Keratinocyte (primary cell): ENCODE measurements at regions not wholly inside any gene's neighbourhood (a gene's known extent, or its start where the extent isn't known, plus 50 kb on each side); places are given as distances from the start of the nearest gene placed in this dataset.

Source experiments
- DNase-seq: peaks from one replicate; pipeline ENCODE4 v3.0.0-alpha.2; 2011; ENCODE audit warnings: low read depth, missing footprints, low spot score
- FAIRE-seq: peaks from 2 replicates; lab custom pipeline; 2011; peaks lifted over from hg19 to GRCh38; lab: Jason Lieb, UNC
- H2AFZ ChIP-seq: 2 replicates; pipeline ENCODE4 v1.6.0; 2012; ENCODE audit warnings: low read length, control low read depth, inconsistent platforms; ENCODE audit not compliant: control insufficient read depth
- H3K27ac ChIP-seq: 2 replicates; pipeline ENCODE4 v1.5.1; 2011; ENCODE audit warnings: low read length; ENCODE audit not compliant: control insufficient read depth, insufficient read depth
- H3K27me3 ChIP-seq: 3 replicates; pipeline ENCODE4 v1.6.0; 2011; ENCODE audit warnings: low read length; ENCODE audit not compliant: control insufficient read depth, insufficient read depth; ENCODE audit errors: extremely low read depth
- H3K36me3 ChIP-seq, 2 experiments: 2 replicates in 1 of 2; 3 replicates in 1 of 2; pipeline ENCODE4 v1.5.1; 2011; ENCODE audit warnings: low read length in 2 of 2, mild to moderate bottlenecking in 1 of 2; ENCODE audit not compliant: control insufficient read depth in 2 of 2, insufficient read depth in 2 of 2; ENCODE audit errors: extremely low read depth in 1 of 2
- H3K4me1 ChIP-seq: 3 replicates; pipeline ENCODE4 v1.5.1; 2011; ENCODE audit warnings: low read length; ENCODE audit not compliant: control insufficient read depth, insufficient read depth; ENCODE audit errors: extremely low read depth
- H3K4me2 ChIP-seq: 3 replicates; pipeline ENCODE4 v1.6.0; 2011; ENCODE audit warnings: low read depth, low read length; ENCODE audit not compliant: control insufficient read depth, insufficient read depth; ENCODE audit errors: extremely low read depth
- H3K4me3 ChIP-seq, 3 experiments: fragments of 200-600 bp in 1 of 3; sonication (generic) in 1 of 3; 2 replicates in 2 of 3; 3 replicates in 1 of 3; pipeline ENCODE4 v1.5.1; 2011 to 2016; ENCODE audit warnings: low read length in 3 of 3, mild to moderate bottlenecking in 3 of 3, control low read depth in 2 of 3, inconsistent platforms in 1 of 3, low read depth in 1 of 3, mixed read lengths in 1 of 3, mixed run types in 1 of 3, moderate library complexity in 1 of 3; ENCODE audit not compliant: control insufficient read depth in 2 of 3, insufficient read depth in 2 of 3; ENCODE audit errors: extremely low read depth in 1 of 3
- H3K79me2 ChIP-seq: 2 replicates; pipeline ENCODE4 v1.6.0; 2012; ENCODE audit warnings: low read length; ENCODE audit not compliant: control insufficient read depth, insufficient read depth
- H3K9ac ChIP-seq: 3 replicates; pipeline ENCODE4 v1.6.0; 2011; ENCODE audit warnings: low read length; ENCODE audit not compliant: control insufficient read depth, insufficient read depth; ENCODE audit errors: extremely low read depth
- H3K9me1 ChIP-seq: 3 replicates; pipeline ENCODE4 v1.6.0; 2011; ENCODE audit warnings: low read length; ENCODE audit not compliant: control insufficient read depth, insufficient read depth; ENCODE audit errors: extremely low read depth
- H3K9me3 ChIP-seq: 2 replicates; pipeline ENCODE4 v1.5.1; 2012; ENCODE audit warnings: low read depth, low read length; ENCODE audit not compliant: control insufficient read depth
- H4K20me1 ChIP-seq: 3 replicates; pipeline ENCODE4 v1.6.0; 2011; ENCODE audit warnings: low read length; ENCODE audit not compliant: control insufficient read depth, insufficient read depth; ENCODE audit errors: extremely low read depth
- CTCF ChIP-seq, 3 experiments: IDR thresholded peaks in 1 of 3; conservative IDR thresholded peaks in 1 of 3; optimal IDR thresholded peaks in 1 of 3; 2 replicates in 2 of 3; 3 replicates in 1 of 3; pipeline versions ENCODE3 to v1.5.1; 2011; ENCODE audit warnings: low read length in 3 of 3, mild to moderate bottlenecking in 3 of 3, moderate library complexity in 2 of 3, control low read depth in 1 of 3, inconsistent platforms in 1 of 3; ENCODE audit not compliant: insufficient read depth in 2 of 3; ENCODE audit errors: extremely low read depth in 1 of 3
- EZH2 ChIP-seq: IDR thresholded peaks from one replicate; pipeline ENCODE4 v1.6.1; 2012; ENCODE audit warnings: inconsistent platforms, mild to moderate bottlenecking, low read length, moderate library complexity
- dilution Hi-C: fragments of 300-500 bp; cut with MboI; formaldehyde crosslinking; loops from one replicate; pipeline ENCODE4 v1.7.0; 2020; ENCODE audit warnings: low sequenced_read_pairs; ENCODE audit not compliant: extremely low pct_ligation_motif_present

- Histone ChIP-seq H3K4me1 (peaks cover 26% of the 10 kb centered on the region), H3K9me1 (no peaks in the 10 kb centered on the region), H3K27me3 (no peaks in the 10 kb centered on the region), H4K20me1 (no peaks in the 10 kb centered on the region), H3K36me3 (no peaks in the 10 kb centered on the region), H3K9me3 (no peaks in the 10 kb centered on the region), H3K27ac (no peak overlapping the region), H3K4me3 (no peak overlapping the region), H3K79me2 (no peaks in the 10 kb centered on the region), H3K9ac (no peak overlapping the region), H2AFZ (no peak overlapping the region), H3K4me2 (no peak overlapping the region)
- TF ChIP-seq EZH2 = no peak
- TF ChIP-seq CTCF (optimal IDR thresholded peaks at IDR 0.05 in 1 of 3, IDR thresholded peaks at IDR 0.05 in 1 of 3, conservative IDR thresholded peaks at IDR 0.05 in 1 of 3; ENCODE audit: extremely low read depth in 1 of 3, insufficient read depth in 2 of 3, low read length in 3 of 3) = no peak
- dilution Hi-C loops = no loop called here
- no peak for DNase-seq
- FAIRE-seq = no peak
Observed at GRCh38 chr2:120796094-120796493, 60.4 kb downstream of the GLI2 start.

GRCh38 chr2:120797421-120798221, 62.0 kb downstream of the GLI2 start:
- no peak overlapping the region for H3K4me3 ChIP-seq
- no peak overlapping the region for H3K27ac ChIP-seq
- H3K9me3 ChIP-seq = no peaks in the 10 kb centered on the region
- no peaks in the 10 kb centered on the region for H3K79me2 ChIP-seq
- no peaks in the 10 kb centered on the region for H3K9me1 ChIP-seq
- no peak overlapping the region for H2AFZ ChIP-seq
- H3K4me2 ChIP-seq = no peak overlapping the region
- no peaks in the 10 kb centered on the region for H4K20me1 ChIP-seq
- no peaks in the 10 kb centered on the region for H3K36me3 ChIP-seq
- dilution Hi-C loops = no loop called here
- no peaks in the 10 kb centered on the region for H3K27me3 ChIP-seq
- DNase-seq (no peak), FAIRE-seq (no peak)
- peaks cover 12% of the 10 kb centered on the region for H3K4me1 ChIP-seq
- no peak overlapping the region for H3K9ac ChIP-seq
- TF ChIP-seq CTCF (optimal IDR thresholded peaks at IDR 0.05 in 1 of 3, IDR thresholded peaks at IDR 0.05 in 1 of 3, conservative IDR thresholded peaks at IDR 0.05 in 1 of 3; ENCODE audit: extremely low read depth in 1 of 3, insufficient read depth in 2 of 3, low read length in 3 of 3) (no peak), EZH2 (no peak)
